Right atrium auricular region (tissue), 2 donors: ENCODE measurements at regions not wholly inside any gene's neighbourhood (a gene's known extent, or its start where the extent isn't known, plus 50 kb on each side); places are given as distances from the start of the nearest gene placed in this dataset.

Source experiments
- DNase-seq: peaks from one replicate; pipeline ENCODE4 v3.0.0-alpha.2; 2019; ENCODE audit warnings: low spot score
- H3K27ac ChIP-seq, 2 donors: fragments of 200-600 bp; sonication (generic); 1 replicate in 1 of 2; 2 replicates in 1 of 2; pipeline ENCODE4 v1.5.1; 2016 to 2019
- H3K27me3 ChIP-seq, 2 donors: fragments of 200-600 bp; sonication (generic); one replicate each; pipeline versions ENCODE4 v1.5.1 to v1.6.0; 2017 to 2019
- H3K36me3 ChIP-seq: fragments of 200-600 bp; sonication (generic); one replicate; pipeline ENCODE4 v1.5.1; 2016
- H3K4me1 ChIP-seq, 2 donors: fragments of 200-600 bp; sonication (generic); one replicate each; pipeline versions ENCODE4 v1.5.1 to v1.6.0; 2017 to 2019
- H3K4me3 ChIP-seq, 2 donors: fragments of 200-600 bp; sonication (generic); 1 replicate in 1 of 2; 2 replicates in 1 of 2; pipeline ENCODE4 v1.5.1; 2017 to 2019; ENCODE audit warnings: mild to moderate bottlenecking in 1 of 2, moderate library complexity in 1 of 2
- H3K9me3 ChIP-seq, 2 donors: fragments of 200-600 bp; sonication (generic); one replicate each; pipeline ENCODE4 v1.5.1; 2019
- TF ChIP-seq, protein P1 (sequence below), 2 donors: fragments of 200-600 bp; sonication (generic); IDR thresholded peaks; one replicate each; pipeline ENCODE4 v1.5.1; 2019; ENCODE audit warnings: antibody characterized with exemption in 2 of 2

DNA sequence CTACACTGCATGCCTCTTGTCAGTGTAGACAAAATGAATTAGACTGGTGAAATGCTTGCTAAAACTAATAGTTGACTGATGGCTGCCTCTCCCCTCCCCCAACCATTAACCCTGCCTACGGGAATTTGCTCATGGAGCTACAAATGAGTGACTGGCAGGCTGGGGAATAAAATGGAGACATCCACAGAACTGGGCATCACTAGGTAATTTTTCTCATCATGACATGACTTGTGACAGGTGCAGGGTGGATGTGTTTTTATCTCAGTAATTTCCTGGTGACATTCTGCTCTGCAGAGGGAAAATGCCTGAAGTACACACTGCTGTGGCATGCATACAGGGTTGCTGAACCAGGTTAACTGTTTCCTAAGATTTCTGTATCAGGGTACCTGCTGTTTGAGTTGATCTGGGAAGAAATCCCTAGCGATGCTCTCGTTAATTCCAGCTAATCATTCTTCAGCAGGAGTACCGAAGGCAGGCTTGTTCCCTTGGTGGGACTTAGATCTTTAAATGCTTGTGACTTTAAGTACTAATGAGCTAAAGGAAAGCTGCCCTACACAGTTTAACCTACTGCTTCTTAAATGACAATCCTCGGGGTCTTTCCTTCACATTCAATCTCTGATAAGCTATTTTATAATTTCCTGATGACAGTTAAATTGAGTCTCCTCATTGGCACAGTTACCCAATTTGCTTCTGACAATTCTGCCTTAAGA lies 376.3 kb upstream of the LCORL start:
- Histone ChIP-seq H3K4me1 (no peaks in the 10 kb centered on the region), H3K4me3 (no peak overlapping the region), H3K36me3 (no peaks in the 10 kb centered on the region), H3K27ac (no peak overlapping the region), H3K9me3 (no peaks in the 10 kb centered on the region), H3K27me3 (no peaks in the 10 kb centered on the region)
- no peak for DNase-seq
- TF ChIP-seq, protein P1, sequence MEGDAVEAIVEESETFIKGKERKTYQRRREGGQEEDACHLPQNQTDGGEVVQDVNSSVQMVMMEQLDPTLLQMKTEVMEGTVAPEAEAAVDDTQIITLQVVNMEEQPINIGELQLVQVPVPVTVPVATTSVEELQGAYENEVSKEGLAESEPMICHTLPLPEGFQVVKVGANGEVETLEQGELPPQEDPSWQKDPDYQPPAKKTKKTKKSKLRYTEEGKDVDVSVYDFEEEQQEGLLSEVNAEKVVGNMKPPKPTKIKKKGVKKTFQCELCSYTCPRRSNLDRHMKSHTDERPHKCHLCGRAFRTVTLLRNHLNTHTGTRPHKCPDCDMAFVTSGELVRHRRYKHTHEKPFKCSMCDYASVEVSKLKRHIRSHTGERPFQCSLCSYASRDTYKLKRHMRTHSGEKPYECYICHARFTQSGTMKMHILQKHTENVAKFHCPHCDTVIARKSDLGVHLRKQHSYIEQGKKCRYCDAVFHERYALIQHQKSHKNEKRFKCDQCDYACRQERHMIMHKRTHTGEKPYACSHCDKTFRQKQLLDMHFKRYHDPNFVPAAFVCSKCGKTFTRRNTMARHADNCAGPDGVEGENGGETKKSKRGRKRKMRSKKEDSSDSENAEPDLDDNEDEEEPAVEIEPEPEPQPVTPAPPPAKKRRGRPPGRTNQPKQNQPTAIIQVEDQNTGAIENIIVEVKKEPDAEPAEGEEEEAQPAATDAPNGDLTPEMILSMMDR (IDR thresholded peaks at IDR 0.05) = no peak

DNA sequence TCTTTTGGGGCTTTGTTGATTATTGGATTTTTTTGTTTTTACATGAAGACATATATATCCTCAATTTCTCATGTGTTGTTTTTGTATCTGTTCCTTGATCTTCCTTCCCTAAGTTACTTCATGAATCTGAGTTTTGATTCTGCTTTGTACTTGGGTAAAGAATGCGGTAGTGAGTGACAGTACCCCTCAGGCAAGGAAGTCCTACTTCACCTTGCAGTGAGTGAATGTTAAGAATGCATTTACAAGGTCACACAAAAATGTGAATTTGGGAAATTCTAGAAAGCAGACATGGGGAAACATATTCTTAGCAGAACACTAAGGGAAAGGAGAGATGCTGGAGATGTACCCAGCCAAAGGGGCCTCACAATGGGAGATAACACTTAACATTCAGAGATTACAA lies 373.1 kb upstream of the LCORL start:
- H3K4me3 ChIP-seq = no peak overlapping the region
- H3K9me3 ChIP-seq = no peaks in the 10 kb centered on the region
- TF ChIP-seq, protein P1 (IDR thresholded peaks at IDR 0.05) = no peak
- no peak for DNase-seq
- H3K36me3 ChIP-seq = no peaks in the 10 kb centered on the region
- no peak overlapping the region for H3K27ac ChIP-seq
- no peaks in the 10 kb centered on the region for H3K4me1 ChIP-seq
- H3K27me3 ChIP-seq = no peaks in the 10 kb centered on the region

DNA sequence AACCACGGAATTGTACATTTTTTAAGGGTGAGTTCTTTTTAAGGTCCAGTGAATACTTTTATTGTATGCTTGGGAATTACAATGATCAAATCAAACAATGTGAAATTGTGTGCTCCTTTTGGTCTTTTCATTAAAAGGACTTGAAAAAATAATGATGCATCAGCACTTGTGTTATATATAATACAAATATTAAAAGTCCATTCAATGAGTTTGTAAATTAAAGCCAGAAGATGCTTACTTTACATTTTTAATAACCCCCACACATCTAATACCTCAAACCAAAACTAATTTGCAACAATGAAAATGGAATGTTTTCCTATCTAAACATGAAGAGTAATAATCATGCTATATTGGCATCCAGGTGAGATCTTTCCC lies 369.8 kb upstream of the LCORL start:
- Histone ChIP-seq H3K27me3 (no peaks in the 10 kb centered on the region), H3K36me3 (no peaks in the 10 kb centered on the region), H3K9me3 (no peaks in the 10 kb centered on the region), H3K4me1 (no peaks in the 10 kb centered on the region), H3K27ac (no peak overlapping the region), H3K4me3 (no peak overlapping the region)
- TF ChIP-seq, protein P1 (IDR thresholded peaks at IDR 0.05) = no peak
- no peak for DNase-seq

DNA sequence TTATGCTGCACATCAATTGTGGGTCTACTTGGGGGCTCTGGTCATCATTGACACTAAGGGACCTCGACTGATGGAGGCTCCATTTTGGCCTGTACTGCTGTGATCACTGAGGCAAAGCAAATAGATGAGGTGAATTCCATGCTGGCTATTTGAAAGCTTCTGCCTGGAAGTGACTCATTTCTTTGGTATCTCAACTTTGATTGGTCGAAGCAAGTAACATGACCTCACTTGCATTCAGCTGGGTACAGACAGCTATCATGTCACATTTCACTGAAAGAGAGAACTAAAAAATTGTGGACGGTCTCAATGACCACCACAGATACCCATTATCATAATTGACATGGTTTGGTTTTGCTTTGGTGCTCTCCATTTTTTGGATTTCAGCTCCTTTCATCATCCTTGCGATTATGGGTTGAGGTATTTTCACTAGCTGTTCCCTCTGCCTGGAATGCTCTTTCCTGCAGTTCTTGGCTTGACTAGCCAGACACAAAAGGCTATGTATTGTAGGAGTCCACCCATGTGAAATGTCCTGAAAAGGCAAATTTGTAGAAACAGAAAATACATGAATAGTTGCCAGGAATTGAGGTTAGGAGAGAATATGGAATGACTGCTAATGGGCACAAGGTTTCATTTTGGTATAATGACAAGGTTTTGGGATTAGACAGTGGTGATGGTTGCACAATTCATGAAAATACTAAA lies 369.2 kb upstream of the LCORL start:
- Histone ChIP-seq H3K36me3 (no peaks in the 10 kb centered on the region), H3K4me3 (no peak overlapping the region), H3K9me3 (no peaks in the 10 kb centered on the region), H3K27ac (no peak overlapping the region), H3K27me3 (no peaks in the 10 kb centered on the region), H3K4me1 (no peaks in the 10 kb centered on the region)
- DNase-seq = no peak
- TF ChIP-seq, protein P1 (IDR thresholded peaks at IDR 0.05) = no peak

DNA sequence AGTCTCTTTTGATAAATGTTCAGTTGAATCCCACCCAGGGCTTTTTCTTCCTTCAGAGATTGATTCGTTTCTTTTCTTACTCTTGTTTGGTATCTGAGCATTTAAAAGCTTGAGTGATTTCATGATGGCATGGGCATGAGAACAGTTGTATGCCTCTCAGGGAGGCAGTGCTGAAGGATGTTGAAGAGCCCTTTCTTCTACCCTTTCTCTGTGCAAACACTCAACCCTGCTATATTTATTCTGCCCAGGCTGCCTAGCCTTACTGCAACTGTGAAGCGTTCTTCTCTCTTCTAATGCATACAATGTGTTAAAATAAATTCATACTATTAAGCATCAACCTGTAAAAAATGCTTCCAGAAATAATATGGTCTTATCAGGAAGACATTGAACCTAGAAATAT lies 367.6 kb upstream of the LCORL start:
- H3K27ac ChIP-seq = no peak overlapping the region
- no peaks in the 10 kb centered on the region for H3K4me1 ChIP-seq
- no peaks in the 10 kb centered on the region for H3K36me3 ChIP-seq
- no peaks in the 10 kb centered on the region for H3K27me3 ChIP-seq
- H3K4me3 ChIP-seq = no peak overlapping the region
- TF ChIP-seq, protein P1 (IDR thresholded peaks at IDR 0.05) = no peak
- peaks cover 0 to 8% of the 10 kb centered on the region in 2 donors for H3K9me3 ChIP-seq
- DNase-seq = no peak
